ENCODE measurements at regions not wholly inside any gene's neighbourhood (a gene's known extent, or its start where the extent isn't known, plus 50 kb on each side); places are given as distances from the start of the nearest gene placed in this dataset.

- WGBS, 2 donors (ENCODE audit: extremely low coverage in 2 of 2, insufficient read length in 2 of 2, insufficient replicate concordance in 1 of 2) = no CpG with 5 or more reads among the region's 14 CpGs
- DNase-seq (ENCODE audit: low spot score) = no peak
Observed at GRCh38 chr10:118978316-118978997, 51.1 kb upstream of the NANOS1 start.

GRCh38 chr10:118978998-118979350 lies 50.5 kb upstream of the NANOS1 start:
- Histone ChIP-seq H3K79me1 (ENCODE audit: low read depth, low read length) (no peaks in the 10 kb centered on the region), H3K36me3 (replicated peaks in 1 of 2; ENCODE audit: control insufficient read depth in 2 of 2, insufficient read depth in 2 of 2, low read length in 2 of 2) (no peaks in the 10 kb centered on the region), H3K18ac (ENCODE audit: low read length) (no peak overlapping the region), H2AFZ (ENCODE audit: low read length) (no peak overlapping the region), H3K9ac (ENCODE audit: low read depth, low read length, poor library complexity) (no peak overlapping the region), H2BK12ac (ENCODE audit: low read length) (no peak overlapping the region), H3K9me3 (replicated peaks in 1 of 2; ENCODE audit: control insufficient read depth in 2 of 2, insufficient read depth in 1 of 2, low read depth in 1 of 2, low read length in 2 of 2) (peaks cover 0 to 4% of the 10 kb centered on the region in 2 donors), H4K91ac (ENCODE audit: low read depth, low read length, poor library complexity) (no peak overlapping the region), H3K14ac (ENCODE audit: low read length) (no peak overlapping the region), H3K4ac (ENCODE audit: low read length) (no peak overlapping the region), H3K27ac (replicated peaks; ENCODE audit: low read length) (no peak overlapping the region), H2BK15ac (ENCODE audit: low read length) (no peak overlapping the region), H3K27me3 (ENCODE audit: control insufficient read depth in 3 of 3, insufficient read depth in 3 of 3, low read depth in 1 of 3, low read length in 3 of 3) (peaks cover 0 to 3% (median 0%) of the 10 kb centered on the region in 3 experiments), H3K4me1 (ENCODE audit: control insufficient read depth in 2 of 2, insufficient read depth in 1 of 2, low read depth in 1 of 2, low read length in 2 of 2) (peaks cover 9 to 11% of the 10 kb centered on the region in 2 donors), H2BK120ac (ENCODE audit: low read depth, low read length) (no peak overlapping the region), H4K8ac (ENCODE audit: low read depth, low read length) (no peak overlapping the region), H3K23ac (ENCODE audit: low read depth, low read length, poor library complexity) (no peak overlapping the region), H2AK5ac (ENCODE audit: low read depth, low read length) (no peak overlapping the region), H3K4me3 (ENCODE audit: low read length in 2 of 2) (no peak overlapping the region), H3K4me2 (ENCODE audit: insufficient read depth, low read length, poor library complexity, severe bottlenecking) (no peak overlapping the region), H2BK5ac (ENCODE audit: low read length) (no peak overlapping the region)
- no peak for DNase-seq (ENCODE audit: low spot score)
- whole genome bisulfite sequencing, 2 donors (ENCODE audit: extremely low coverage in 2 of 2, insufficient read length in 2 of 2, insufficient replicate concordance in 1 of 2) = no CpG with 5 or more reads among the region's 6 CpGs

More at GRCh38 chr10:118978316-118978997, 51.1 kb upstream of the NANOS1 start:
- no peaks in the 10 kb centered on the region for H3K36me3 ChIP-seq (replicated peaks in 1 of 2; ENCODE audit: control insufficient read depth in 2 of 2, insufficient read depth in 2 of 2, low read length in 2 of 2)
- H3K4ac ChIP-seq (ENCODE audit: low read length) = no peak overlapping the region
- peaks cover 0 to 8% of the 10 kb centered on the region in 2 donors for H3K9me3 ChIP-seq (replicated peaks in 1 of 2; ENCODE audit: control insufficient read depth in 2 of 2, insufficient read depth in 1 of 2, low read depth in 1 of 2, low read length in 2 of 2)
- peaks cover 0 to 3% (median 0%) of the 10 kb centered on the region in 3 experiments for H3K27me3 ChIP-seq (ENCODE audit: control insufficient read depth in 3 of 3, insufficient read depth in 3 of 3, low read depth in 1 of 3, low read length in 3 of 3)
- no peak overlapping the region for H2BK120ac ChIP-seq (ENCODE audit: low read depth, low read length)
- peak overlapping the region; percentile 17 for H2AK5ac ChIP-seq (ENCODE audit: low read depth, low read length)
- H4K91ac ChIP-seq (ENCODE audit: low read depth, low read length, poor library complexity) = no peak overlapping the region
- no peak overlapping the region for H3K4me3 ChIP-seq (ENCODE audit: low read length in 2 of 2)
- no peak overlapping the region for H3K27ac ChIP-seq (replicated peaks; ENCODE audit: low read length)
- H3K18ac ChIP-seq (ENCODE audit: low read length) = no peak overlapping the region
- no peak overlapping the region for H2AFZ ChIP-seq (ENCODE audit: low read length)
- H2BK5ac ChIP-seq (ENCODE audit: low read length) = no peak overlapping the region
- H2BK15ac ChIP-seq (ENCODE audit: low read length) = peak overlapping the region; percentile 27
- H3K4me2 ChIP-seq (ENCODE audit: insufficient read depth, low read length, poor library complexity, severe bottlenecking) = no peak overlapping the region
- no peaks in the 10 kb centered on the region for H3K79me1 ChIP-seq (ENCODE audit: low read depth, low read length)
- no peak overlapping the region for H3K9ac ChIP-seq (ENCODE audit: low read depth, low read length, poor library complexity)
- peaks cover 8 to 10% of the 10 kb centered on the region in 2 donors for H3K4me1 ChIP-seq (ENCODE audit: control insufficient read depth in 2 of 2, insufficient read depth in 1 of 2, low read depth in 1 of 2, low read length in 2 of 2)
- no peak overlapping the region for H4K8ac ChIP-seq (ENCODE audit: low read depth, low read length)
- H2BK12ac ChIP-seq (ENCODE audit: low read length) = no peak overlapping the region
- no peak overlapping the region for H3K23ac ChIP-seq (ENCODE audit: low read depth, low read length, poor library complexity)
- H3K14ac ChIP-seq (ENCODE audit: low read length) = no peak overlapping the region

DNA sequence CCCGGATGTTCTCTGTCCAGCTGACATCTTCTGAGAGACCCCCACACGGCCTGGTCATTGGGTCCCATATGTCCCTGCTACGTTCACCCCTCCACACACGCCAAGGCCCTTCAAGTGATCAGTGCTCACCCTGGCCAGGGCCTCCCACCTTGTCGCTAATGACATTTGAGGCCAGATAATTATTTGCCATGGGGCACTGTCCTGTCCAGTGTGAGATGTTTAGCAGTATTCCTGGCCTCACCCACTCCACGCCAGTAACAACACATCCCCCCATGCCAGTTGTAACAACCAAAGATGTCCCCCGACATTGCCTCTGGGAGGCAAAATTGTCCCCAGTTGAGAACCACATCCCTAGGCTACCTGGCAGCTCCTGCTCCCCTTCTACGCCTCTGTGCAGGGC lies 49.9 kb upstream of the NANOS1 start:
- Histone ChIP-seq H3K9ac (ENCODE audit: low read depth, low read length, poor library complexity) (no peak overlapping the region), H3K9me3 (replicated peaks in 1 of 2; ENCODE audit: control insufficient read depth in 2 of 2, insufficient read depth in 1 of 2, low read depth in 1 of 2, low read length in 2 of 2) (peaks cover 0 to 4% of the 10 kb centered on the region in 2 donors), H3K18ac (ENCODE audit: low read length) (peak overlapping the region; percentile 35), H3K79me1 (ENCODE audit: low read depth, low read length) (no peaks in the 10 kb centered on the region), H4K8ac (ENCODE audit: low read depth, low read length) (no peak overlapping the region), H2BK15ac (ENCODE audit: low read length) (no peak overlapping the region), H3K14ac (ENCODE audit: low read length) (no peak overlapping the region), H3K23ac (ENCODE audit: low read depth, low read length, poor library complexity) (no peak overlapping the region), H3K36me3 (replicated peaks in 1 of 2; ENCODE audit: control insufficient read depth in 2 of 2, insufficient read depth in 2 of 2, low read length in 2 of 2) (no peaks in the 10 kb centered on the region), H4K91ac (ENCODE audit: low read depth, low read length, poor library complexity) (no peak overlapping the region), H2AFZ (ENCODE audit: low read length) (no peak overlapping the region), H3K4ac (ENCODE audit: low read length) (no peak overlapping the region), H3K4me2 (ENCODE audit: insufficient read depth, low read length, poor library complexity, severe bottlenecking) (no peak overlapping the region), H3K4me1 (ENCODE audit: control insufficient read depth in 2 of 2, insufficient read depth in 1 of 2, low read depth in 1 of 2, low read length in 2 of 2) (peaks cover 9 to 11% of the 10 kb centered on the region in 2 donors), H2AK5ac (ENCODE audit: low read depth, low read length) (peak overlapping the region; percentile 19), H2BK120ac (ENCODE audit: low read depth, low read length) (no peak overlapping the region), H3K27me3 (ENCODE audit: control insufficient read depth in 3 of 3, insufficient read depth in 3 of 3, low read depth in 1 of 3, low read length in 3 of 3) (peaks cover 0 to 3% (median 0%) of the 10 kb centered on the region in 3 experiments), H3K27ac (replicated peaks; ENCODE audit: low read length) (no peak overlapping the region), H2BK5ac (ENCODE audit: low read length) (no peak overlapping the region), H2BK12ac (ENCODE audit: low read length) (no peak overlapping the region), H3K4me3 (ENCODE audit: low read length in 2 of 2) (no peak overlapping the region)
- WGBS, 2 donors (ENCODE audit: extremely low coverage in 2 of 2, insufficient read length in 2 of 2, insufficient replicate concordance in 1 of 2) = no CpG with 5 or more reads among the region's 8 CpGs
- DNase-seq (ENCODE audit: low spot score) = no peak
